ENCODE measurements at regions not wholly inside any gene's neighbourhood (a gene's known extent, or its start where the extent isn't known, plus 50 kb on each side); places are given as distances from the start of the nearest gene placed in this dataset.
A peak's percentile ranks its signal among the peaks of the same experiment; 100 is the strongest.

- no peaks in the 10 kb centered on the region for H3K36me3 ChIP-seq (replicated peaks; ENCODE audit: insufficient read depth, low read length)
- no peak for TF ChIP-seq EZH2phosphoT487 (IDR thresholded peaks at IDR 0.05; ENCODE audit: low read length)
- TF ChIP-seq EZH2 (optimal IDR thresholded peaks at IDR 0.05; ENCODE audit: low read depth, low read length): no peak
- TF ChIP-seq CTCF (IDR thresholded peaks at IDR 0.05; ENCODE audit: low read length): no peak
- no peak overlapping the region for H3K27ac ChIP-seq (ENCODE audit: low read length)
- H3K9me3 ChIP-seq (replicated peaks; ENCODE audit: insufficient read depth, low read length): no peaks in the 10 kb centered on the region
- H2AFZ ChIP-seq (ENCODE audit: low read length): no peak overlapping the region
- H3K4me3 ChIP-seq (ENCODE audit: low read length): peak overlapping the region; percentile 68
- no peaks in the 10 kb centered on the region for H3K9me2 ChIP-seq (replicated peaks; ENCODE audit: insufficient read depth, low read length)
- no peaks in the 10 kb centered on the region for H3K4me1 ChIP-seq (ENCODE audit: low read length)
- no peaks in the 10 kb centered on the region for H4K20me1 ChIP-seq (ENCODE audit: insufficient read depth, low read length)
- H3K79me2 ChIP-seq (ENCODE audit: low read length): no peaks in the 10 kb centered on the region
- H3K9ac ChIP-seq (ENCODE audit: low read length): peak overlapping the region; percentile 69; the same call in 1 of the 2 replicates
- DNase-seq: no peak
- no peaks in the 10 kb centered on the region for H3K27me3 ChIP-seq (replicated peaks; ENCODE audit: insufficient read depth, low read length)
- H3F3A ChIP-seq (ENCODE audit: insufficient read depth, low read length): peaks cover 3% of the 10 kb centered on the region; the same call in 1 of the 2 replicates
- H3K4me2 ChIP-seq (ENCODE audit: low read depth, low read length): no peak overlapping the region
Observed at GRCh38 chr4:102431608-102431961, 69.6 kb upstream of the NFKB1 start.

- no peak for DNase-seq
- Histone ChIP-seq H3K27ac (ENCODE audit: low read length) (no peak overlapping the region), H3F3A (ENCODE audit: insufficient read depth, low read length) (no peaks in the 10 kb centered on the region)
Observed at GRCh38 chr4:102437111-102437510, 64.0 kb upstream of the NFKB1 start.

GRCh38 chr4:102438396-102439235, 62.5 kb upstream of the NFKB1 start:
- no peak for TF ChIP-seq CTCF (IDR thresholded peaks at IDR 0.05; ENCODE audit: low read length)
- TF ChIP-seq EZH2 (optimal IDR thresholded peaks at IDR 0.05; ENCODE audit: low read depth, low read length): no peak
- no peak for TF ChIP-seq EZH2phosphoT487 (IDR thresholded peaks at IDR 0.05; ENCODE audit: low read length)
- no peak overlapping the region for H2AFZ ChIP-seq (ENCODE audit: low read length)
- H3K36me3 ChIP-seq (replicated peaks; ENCODE audit: insufficient read depth, low read length): no peaks in the 10 kb centered on the region
- H3K4me2 ChIP-seq (ENCODE audit: low read depth, low read length): no peak overlapping the region
- H3K27me3 ChIP-seq (replicated peaks; ENCODE audit: insufficient read depth, low read length): no peaks in the 10 kb centered on the region
- no peaks in the 10 kb centered on the region for H3K9me2 ChIP-seq (replicated peaks; ENCODE audit: insufficient read depth, low read length)
- no peaks in the 10 kb centered on the region for H3K4me1 ChIP-seq (ENCODE audit: low read length)
- no peak overlapping the region for H3K4me3 ChIP-seq (ENCODE audit: low read length)
- H4K20me1 ChIP-seq (ENCODE audit: insufficient read depth, low read length): no peaks in the 10 kb centered on the region
- no peaks in the 10 kb centered on the region for H3K79me2 ChIP-seq (ENCODE audit: low read length)
- H3K9me3 ChIP-seq (replicated peaks; ENCODE audit: insufficient read depth, low read length): no peaks in the 10 kb centered on the region
- DNase-seq: no peak
- no peaks in the 10 kb centered on the region for H3F3A ChIP-seq (ENCODE audit: insufficient read depth, low read length)
- no peak overlapping the region for H3K27ac ChIP-seq (ENCODE audit: low read length)
- H3K9ac ChIP-seq (ENCODE audit: low read length): no peak overlapping the region

More at GRCh38 chr4:102437111-102437510, 64.0 kb upstream of the NFKB1 start:
- no peak for TF ChIP-seq CTCF (IDR thresholded peaks at IDR 0.05; ENCODE audit: low read length)
- TF ChIP-seq EZH2phosphoT487 (IDR thresholded peaks at IDR 0.05; ENCODE audit: low read length): no peak
- TF ChIP-seq EZH2 (optimal IDR thresholded peaks at IDR 0.05; ENCODE audit: low read depth, low read length): no peak
- no peaks in the 10 kb centered on the region for H4K20me1 ChIP-seq (ENCODE audit: insufficient read depth, low read length)
- no peaks in the 10 kb centered on the region for H3K79me2 ChIP-seq (ENCODE audit: low read length)
- no peak overlapping the region for H3K4me3 ChIP-seq (ENCODE audit: low read length)
- no peak overlapping the region for H2AFZ ChIP-seq (ENCODE audit: low read length)
- H3K4me2 ChIP-seq (ENCODE audit: low read depth, low read length): no peak overlapping the region
- no peaks in the 10 kb centered on the region for H3K4me1 ChIP-seq (ENCODE audit: low read length)
- H3K9me3 ChIP-seq (replicated peaks; ENCODE audit: insufficient read depth, low read length): no peaks in the 10 kb centered on the region
- H3K9ac ChIP-seq (ENCODE audit: low read length): no peak overlapping the region
- no peaks in the 10 kb centered on the region for H3K36me3 ChIP-seq (replicated peaks; ENCODE audit: insufficient read depth, low read length)
- H3K9me2 ChIP-seq (replicated peaks; ENCODE audit: insufficient read depth, low read length): no peaks in the 10 kb centered on the region
- H3K27me3 ChIP-seq (replicated peaks; ENCODE audit: insufficient read depth, low read length): no peaks in the 10 kb centered on the region

Data from MM.1S (cell line).